Activated effector memory CD4-positive, alpha-beta T cell treated with anti-CD3 and anti-CD28 coated beads, Interleukin-2, amount 50 U/mL, for 16 hours (primary cell): ENCODE measurements at regions not wholly inside any gene's neighbourhood (a gene's known extent, or its start where the extent isn't known, plus 50 kb on each side); places are given as distances from the start of the nearest gene placed in this dataset.

Source experiments
- DNase-seq: peaks from one replicate; pipeline ENCODE4 v3.0.0-alpha.2; 2020

DNA sequence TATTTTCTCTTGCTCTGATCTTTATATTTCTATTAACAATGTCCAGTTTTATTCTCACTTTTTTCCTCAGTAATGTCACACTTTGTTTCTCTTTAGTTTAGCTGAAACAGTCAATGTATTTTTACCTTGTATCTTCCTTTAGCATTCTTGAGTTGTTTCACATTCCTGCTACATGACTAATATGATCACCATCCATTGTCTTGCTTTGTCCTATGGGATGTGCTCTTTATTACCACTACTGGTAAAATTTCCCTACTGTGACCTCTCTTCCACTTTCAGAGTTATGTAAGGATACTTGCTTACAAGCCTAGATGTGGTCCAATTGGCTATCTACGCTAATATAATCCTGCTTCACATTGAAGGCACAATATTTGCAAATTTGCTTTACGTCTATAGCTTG lies 457.9 kb downstream of the PIK3C3 start:
- no peak for DNase-seq

DNA sequence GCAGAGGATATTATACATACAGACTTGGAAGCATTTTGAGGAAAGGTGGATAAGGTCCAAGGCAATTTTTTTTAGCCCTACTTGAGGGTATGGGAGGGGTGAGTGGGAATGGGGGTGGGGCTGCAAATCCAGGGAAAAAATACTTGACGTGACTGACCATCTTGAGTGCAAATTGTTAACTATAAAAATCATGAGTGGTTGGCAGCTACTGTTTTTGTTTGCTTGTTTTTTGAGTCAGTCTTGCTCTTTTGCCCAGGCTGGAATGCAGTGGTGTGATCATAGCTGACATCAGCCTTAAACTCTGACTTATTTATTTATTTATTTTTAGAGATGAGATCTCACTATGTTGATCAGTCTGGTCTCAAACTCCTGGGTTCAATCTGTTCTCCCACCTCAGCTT lies 458.8 kb downstream of the PIK3C3 start:
- DNase-seq: no peak

DNA sequence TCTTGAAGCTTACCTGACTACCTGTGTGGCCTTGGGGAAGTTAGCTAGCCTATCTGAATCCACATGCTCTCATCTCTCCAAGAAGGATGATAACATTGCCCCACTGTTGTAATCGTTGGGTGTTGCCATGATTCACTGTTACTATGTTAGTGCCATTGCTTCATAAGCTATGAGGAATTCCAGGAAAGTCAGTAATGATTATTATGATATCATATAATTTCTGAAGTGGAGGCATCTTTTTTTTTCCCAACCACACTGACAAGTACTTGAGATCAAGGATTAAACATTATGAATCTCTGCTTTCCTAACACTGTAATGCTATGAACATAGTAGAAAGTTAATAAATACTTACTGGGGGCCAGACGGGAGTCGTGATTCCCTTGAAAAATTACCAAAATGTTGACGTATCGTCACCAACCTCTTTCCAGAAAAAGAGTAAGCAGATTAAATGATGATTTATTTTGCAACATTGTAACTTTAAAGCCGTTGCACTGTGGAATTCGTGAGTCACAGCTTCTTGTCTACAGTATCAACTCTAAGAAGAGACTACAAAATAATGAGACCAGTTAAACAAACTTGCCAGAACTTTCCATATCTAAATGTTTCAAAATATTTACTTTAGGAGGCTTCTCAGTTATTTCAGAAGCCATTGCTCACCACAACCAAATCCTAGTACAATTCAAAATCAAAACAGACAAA lies 459.9 kb downstream of the PIK3C3 start:
- DNase-seq: no peak

DNA sequence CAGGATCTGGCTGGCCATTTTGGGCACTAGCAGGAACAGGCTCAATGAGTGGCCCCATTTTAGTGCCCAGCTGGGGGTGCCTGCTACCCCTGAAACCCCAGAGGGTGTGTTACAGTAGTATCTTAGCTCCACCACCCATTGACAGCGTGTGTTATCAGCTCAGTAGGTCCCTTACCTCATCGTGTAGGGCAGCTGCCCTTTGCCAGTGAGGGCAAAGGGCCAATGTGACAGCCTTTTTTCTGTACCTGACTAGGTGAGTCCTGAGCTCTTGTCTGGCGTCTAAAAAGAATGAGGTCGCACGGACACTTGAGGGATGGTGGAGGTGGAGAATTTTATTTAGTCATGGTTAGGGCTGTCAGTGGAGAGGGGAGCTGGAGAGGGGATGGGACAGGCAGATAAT lies 462.2 kb downstream of the PIK3C3 start:
- no peak for DNase-seq

DNA sequence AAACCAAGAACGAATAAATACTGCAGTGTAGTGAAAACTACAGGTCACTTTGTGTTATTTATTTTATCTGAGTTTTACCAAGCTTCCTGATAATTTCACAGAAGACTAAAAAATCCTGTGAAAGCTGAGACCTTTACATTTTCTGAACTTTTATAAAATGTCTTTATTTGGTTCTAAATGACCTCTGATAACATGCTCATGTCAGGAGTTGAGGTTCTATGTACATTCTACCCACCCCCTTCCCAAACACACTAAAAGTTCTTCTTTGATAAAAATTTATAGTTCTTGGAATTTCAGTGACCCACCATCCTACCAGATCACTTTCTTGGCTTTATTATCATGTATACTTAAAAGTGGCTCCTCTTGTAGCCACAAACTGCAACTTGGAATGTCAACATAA lies 463.1 kb downstream of the PIK3C3 start:
- no peak for DNase-seq

DNA sequence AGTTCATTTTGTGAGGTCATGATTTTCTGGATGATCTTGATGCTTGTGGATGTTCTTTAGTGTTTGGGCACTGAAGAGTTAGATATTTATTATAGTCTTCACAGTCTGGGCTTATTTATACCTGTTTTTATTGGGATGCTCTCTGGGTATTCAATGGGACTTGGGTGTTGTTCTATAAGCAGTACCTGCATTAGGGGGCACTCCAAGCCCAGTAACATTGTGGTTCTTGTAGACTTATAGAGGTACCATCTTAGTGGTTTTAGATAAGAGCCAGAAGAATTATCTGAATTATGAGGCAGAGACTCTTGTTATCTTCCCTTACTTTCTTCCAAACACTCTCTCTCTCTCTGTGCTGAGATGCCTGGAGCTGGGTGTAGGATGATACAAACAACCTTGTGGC lies 470.0 kb downstream of the PIK3C3 start:
- DNase-seq: no peak

DNA sequence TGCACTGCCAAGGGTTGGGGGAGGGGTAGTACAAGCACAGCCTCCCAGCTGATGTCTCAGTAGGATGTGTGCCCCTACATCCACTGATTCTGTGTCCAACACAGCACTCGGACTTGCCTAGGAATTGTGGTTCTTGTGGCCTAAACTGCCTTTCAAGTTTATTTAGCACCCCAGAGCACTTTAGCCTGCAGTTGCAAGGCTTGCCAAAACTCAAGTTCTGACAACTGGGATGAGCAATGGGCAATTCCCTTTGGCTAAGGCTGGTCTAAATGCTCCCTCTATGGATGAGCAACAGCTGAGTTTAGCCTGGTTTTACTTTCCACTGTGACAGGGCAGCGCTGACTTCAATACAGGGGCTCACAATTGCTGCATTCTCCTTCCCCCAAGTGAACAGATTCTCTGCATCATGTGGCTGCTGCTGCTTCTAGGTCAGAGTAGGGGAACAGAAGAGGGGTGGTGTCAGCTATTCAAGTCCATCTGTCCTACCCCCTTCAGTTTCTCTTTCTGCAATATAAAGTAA lies 471.5 kb downstream of the PIK3C3 start:
- no peak for DNase-seq

DNA sequence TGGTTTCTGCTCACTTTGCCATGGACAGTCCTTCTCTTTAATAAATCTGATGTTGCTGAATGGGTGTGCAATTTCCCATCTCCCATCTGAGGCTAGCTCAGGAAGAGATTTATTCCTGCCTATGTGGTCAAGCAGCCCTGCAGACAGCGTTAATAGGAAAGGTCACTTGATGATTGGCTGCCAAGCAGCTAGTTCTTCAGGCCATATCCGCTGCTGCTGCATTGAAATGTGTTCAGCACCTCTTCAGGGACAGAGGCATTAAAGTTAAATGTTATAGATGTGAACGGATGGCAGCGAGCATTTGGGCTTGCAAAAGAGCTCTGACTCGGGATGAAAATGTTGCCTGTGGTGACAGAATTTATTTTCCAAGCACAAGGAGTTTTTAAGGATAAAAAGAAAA lies 474.2 kb downstream of the PIK3C3 start:
- DNase-seq: no peak

DNA sequence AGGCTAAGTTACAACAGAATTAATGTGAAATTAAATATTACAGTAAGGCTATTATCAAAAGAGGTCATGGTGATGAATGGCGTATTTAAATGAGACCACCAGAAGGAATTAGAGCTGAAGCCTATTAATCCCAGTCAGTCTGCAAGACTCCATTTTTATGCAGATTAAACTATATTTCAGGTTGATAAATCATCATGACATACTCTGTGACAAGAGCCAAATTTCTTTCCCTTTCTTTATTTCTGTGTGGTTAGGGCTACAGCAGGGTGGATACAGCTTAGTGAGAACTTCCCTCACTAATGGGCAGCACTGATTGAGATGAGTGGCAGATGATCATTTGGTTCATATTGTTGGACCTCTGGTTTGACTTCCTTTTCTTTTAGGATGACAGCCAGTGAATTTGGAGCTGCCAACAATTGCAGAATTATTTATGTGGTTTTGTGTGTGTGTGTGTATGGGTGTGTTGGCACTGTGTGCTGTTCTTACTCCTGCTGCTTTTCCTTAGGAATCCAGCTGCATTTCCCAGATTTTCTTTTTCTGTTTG lies 481.3 kb downstream of the PIK3C3 start:
- no peak for DNase-seq

DNA sequence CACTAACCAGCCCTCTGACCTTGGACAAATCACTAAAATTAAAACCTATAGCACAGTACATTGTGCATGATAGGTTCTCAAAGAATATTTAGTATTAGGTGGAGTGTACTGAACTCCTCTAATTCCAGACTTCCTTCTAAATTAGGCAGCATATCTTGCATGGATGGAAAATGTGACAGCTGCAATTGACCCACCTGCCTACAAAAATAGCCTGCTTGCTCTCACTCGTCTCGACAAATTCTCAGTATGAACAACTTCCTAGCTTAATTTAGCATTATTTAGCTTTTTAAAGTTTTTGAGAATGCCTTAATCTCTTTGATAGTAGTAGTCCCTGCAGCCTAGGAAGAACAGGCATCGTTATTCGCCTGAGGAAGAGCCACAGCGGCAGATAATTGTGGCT lies 482.0 kb downstream of the PIK3C3 start:
- no peak for DNase-seq

DNA sequence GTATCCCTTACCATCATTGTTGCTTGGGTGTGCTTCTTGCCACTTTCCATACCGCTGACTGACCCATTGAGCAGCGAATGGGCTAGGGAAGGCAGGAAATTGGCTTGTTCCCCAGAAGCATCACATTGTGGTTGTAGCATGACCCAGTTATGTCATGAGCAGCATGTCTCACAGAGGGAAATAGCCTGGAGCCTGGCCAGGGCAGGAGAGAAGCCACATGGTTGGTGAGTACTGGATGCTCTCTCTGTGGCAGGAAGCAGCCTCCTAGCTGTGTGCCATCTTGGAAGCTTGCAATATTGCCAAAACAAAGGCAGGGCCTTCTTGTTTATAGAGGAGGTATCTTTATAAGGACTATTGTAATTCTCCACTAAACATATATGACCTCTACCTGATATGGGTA lies 482.6 kb downstream of the PIK3C3 start:
- no peak for DNase-seq

DNA sequence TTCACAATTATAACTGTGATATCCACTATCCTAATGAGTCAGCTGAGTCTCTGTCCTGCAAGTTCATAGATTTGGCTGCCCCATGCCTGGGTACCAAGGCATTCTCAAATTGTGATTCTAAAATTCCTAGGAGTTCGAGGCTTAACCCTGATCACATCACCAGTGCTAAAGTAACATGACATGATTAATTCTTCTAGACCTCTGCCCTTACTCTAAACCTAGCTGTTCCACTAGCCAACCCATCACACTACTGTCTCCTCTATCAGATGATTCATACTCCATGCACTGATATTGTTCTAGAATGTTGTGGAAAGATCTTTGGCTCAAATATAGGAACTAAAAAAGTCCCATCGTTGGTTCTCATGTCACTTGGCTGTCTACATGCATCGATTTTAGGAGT lies 487.6 kb downstream of the PIK3C3 start:
- DNase-seq: no peak

DNA sequence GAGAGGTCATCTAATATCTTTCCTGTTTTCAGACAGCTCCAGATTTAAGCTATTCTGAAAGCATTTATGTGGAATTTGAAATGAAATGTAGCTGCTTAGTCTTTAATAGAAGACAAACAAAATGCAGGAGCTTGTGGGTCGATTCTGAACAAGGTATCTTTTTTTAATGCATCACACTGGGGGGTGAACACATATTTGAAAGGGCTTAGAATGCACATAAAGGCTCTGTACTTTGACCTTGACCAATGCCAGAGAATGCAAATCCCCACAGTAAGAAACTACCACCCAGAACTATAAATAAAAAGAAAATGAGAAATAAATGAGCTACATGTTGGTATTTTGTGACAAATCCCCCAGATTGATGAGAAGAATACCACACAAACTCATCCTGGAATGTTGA lies 489.3 kb downstream of the PIK3C3 start:
- no peak for DNase-seq

DNA sequence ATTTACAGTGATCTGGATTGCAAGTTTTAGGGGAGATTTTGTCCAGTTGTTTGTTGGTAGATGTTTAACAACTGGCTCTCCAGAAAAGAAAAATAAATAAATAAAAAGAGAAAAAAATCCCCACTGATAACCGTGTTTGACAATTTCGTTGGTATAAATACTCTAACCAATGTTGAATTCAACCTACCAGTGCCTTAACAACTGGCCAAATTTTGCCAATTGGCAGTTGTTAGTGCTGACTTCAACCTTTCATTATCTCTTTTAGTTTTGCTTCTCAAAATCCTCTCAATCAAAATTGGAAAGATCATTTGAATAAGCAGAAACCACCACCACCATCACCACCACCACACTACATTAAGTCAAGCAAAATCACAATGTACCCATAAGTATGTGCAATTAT lies 490.3 kb downstream of the PIK3C3 start:
- no peak for DNase-seq

DNA sequence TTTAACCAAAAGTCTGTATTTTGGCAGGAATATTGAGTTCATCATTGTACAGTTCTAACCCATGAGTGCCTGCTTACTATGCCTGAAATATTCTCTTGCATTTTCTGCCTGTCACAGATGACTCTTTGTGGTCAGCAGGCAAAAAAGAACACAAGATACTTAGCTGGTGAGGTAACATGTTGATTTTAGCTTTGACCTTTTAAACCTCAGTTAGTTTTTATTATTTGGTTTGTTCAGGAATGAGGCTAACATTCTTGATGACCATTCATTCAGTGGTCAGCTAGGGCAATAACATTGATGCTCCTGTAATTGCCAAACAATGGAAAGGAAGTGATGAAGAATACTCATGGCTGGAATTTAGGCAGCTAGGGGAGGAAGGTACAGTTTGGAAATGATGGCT lies 491.2 kb downstream of the PIK3C3 start:
- no peak for DNase-seq

DNA sequence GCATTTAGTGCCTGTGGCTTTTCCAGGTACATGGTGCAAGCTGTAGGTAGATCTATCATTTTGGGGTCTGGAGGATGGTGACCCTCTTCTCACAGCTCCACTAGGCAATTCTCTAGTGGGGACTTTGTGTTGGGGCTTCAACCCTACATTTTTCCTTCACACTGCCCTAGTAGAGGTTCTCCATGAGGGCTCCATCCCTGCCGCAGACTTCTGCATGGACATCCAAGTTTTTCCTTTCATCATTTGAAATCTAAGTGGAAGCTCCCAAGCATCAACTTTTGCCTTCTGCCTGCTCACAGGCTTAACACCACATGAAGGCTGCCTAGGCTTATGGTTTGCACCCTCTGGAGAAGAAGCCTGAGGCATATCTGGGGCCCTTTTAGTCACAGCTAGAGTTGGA lies 492.7 kb downstream of the PIK3C3 start:
- DNase-seq: no peak

DNA sequence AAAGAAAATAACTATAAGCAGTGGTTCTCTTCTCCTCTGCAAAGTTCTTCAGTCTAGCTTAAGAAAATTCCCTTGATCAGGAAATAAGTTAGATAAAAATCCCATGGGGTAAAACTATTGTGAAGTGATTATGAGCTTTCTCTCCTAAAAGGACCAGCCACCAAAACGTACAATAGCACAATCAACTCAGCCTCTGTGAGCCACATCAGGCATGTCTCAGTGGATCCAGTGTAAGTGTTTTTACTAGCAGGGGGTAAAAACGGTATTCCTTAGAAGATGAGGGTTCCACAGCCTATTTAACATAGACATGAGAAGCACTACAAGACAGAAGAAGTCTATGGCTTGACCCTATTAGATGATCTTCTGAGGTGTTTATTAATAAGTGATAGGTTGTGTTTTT lies 503.2 kb downstream of the PIK3C3 start:
- no peak for DNase-seq

DNA sequence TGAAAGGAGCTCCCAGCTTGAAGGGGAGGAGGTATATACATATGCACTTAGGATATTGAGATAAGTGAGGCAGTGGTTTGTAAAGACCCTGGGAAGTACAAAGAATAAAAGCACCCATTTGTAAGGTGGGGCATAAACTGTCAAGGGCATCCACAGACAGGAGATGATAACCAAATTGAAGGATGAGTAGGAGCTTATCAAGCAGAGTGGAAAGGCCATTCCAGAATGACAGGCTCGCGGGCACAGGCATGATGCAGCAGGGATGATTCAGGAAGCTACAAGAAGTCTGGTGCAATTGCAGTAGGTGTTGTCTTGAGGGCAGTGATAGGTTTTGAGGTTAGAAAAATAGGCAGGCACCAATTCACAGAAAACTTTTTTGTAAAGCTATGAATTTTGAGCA lies 504.8 kb downstream of the PIK3C3 start:
- DNase-seq: no peak

DNA sequence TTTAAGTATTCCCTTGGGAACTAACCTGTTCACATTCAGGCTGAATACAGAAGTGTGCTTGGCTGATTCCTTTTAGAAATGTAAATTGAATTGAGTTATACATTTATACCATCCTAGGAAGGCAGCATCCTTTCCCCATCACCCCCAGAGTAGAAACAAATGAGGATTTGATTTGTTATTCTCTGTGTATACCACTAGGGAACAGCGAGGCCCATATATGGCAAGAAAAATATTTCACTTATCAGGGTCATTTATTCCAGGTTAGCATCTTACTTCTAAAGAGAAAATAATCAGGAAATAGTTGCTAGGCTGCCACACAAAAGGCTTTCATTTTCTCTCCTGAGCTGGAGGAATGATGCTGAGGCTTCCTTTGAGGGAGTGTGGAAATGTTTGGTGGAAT lies 516.9 kb downstream of the PIK3C3 start:
- no peak for DNase-seq

DNA sequence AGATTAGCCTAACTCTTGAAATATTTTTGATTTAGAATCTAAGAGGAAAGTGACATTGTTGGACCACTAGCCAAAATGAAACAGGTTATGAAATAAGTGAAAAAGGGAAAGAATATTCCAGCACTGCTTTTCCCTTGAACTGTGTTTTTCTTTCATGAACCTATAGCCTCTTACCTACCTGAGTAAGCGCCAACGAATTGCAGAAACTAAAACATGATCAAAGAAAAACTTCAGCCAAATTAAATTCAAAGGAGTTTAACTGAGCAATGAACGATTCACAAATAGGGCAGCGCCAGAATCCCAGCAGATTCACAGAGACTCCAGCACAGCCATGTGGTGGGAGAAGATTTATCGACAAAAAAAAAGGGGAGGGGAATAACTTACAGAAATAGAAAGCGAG lies 518.6 kb downstream of the PIK3C3 start:
- DNase-seq: no peak

DNA sequence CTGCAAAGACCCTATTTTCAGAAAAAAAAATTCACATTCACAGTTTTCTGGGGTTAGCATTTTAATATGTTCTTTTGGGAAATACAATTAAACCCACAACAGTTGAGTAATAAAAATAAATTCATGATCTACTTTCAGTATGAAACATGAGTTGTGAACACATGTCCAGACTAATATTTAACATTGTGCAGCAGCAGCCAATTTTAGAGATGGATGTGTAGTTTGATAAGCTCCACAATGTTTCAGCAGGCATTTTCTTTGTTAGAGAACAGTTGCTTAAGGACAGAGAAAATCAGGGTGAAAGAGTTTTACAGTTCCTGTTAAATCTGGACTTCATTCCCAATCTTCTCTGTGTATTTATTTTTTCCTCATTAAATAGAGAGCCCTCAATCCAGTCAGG lies 519.5 kb downstream of the PIK3C3 start:
- DNase-seq: no peak

DNA sequence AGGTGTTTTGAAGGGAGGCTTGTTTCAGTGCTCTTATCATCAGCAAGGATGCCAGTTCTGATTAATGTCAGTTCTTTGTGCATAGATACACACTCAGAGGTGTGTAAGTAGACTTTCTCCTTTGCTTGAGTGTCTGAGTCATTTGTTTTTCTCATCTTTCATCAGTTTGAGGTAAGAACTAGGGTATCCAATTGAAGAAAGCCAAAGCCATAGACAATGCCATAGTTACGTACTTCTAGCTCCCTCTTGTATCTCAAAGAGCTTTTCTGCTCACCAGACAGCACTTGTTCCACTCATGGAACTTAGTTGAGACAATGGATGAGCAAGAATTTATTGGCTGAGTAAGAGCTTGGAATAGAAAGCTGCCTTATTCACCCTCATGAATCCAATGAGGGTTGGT lies 520.1 kb downstream of the PIK3C3 start:
- DNase-seq: no peak

DNA sequence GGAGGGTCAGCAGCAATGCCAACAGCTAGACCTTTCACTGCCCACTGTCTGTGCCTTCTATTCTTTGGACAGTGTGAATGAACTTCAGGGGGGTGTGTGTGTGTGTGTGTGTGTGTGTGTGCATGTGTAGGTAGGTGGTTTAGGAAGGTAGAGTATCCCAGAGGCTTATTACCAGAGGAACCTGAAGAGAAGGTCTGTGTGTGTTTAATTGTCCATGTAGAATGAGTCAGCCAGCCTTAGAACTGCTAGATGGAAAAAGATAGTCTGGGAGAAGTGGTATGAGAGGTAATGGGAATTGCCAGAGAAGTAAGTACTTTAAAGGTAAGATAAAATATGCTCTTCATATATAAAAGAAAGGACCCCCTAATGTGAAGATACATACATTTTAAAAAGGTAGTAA lies 522.2 kb downstream of the PIK3C3 start:
- DNase-seq: no peak

DNA sequence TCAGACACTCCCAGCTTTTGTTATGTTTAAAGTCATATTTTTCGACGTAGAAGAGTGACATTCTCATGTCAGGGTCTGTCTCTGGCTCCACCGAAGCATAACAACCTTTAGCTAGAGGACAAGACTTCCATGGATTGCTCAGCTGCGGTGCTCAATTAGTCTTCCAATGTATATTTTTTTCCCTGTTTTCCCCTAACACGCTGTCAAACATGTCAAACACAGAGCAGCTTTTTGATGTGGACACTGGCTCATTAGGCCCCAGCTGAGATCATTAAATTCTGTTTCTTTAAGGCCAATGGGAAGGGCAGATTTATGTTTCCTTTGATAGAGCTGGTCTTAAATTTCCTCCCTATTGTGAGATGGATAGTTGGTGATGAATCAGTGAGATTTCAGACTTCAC lies 525.4 kb downstream of the PIK3C3 start:
- DNase-seq: no peak

DNA sequence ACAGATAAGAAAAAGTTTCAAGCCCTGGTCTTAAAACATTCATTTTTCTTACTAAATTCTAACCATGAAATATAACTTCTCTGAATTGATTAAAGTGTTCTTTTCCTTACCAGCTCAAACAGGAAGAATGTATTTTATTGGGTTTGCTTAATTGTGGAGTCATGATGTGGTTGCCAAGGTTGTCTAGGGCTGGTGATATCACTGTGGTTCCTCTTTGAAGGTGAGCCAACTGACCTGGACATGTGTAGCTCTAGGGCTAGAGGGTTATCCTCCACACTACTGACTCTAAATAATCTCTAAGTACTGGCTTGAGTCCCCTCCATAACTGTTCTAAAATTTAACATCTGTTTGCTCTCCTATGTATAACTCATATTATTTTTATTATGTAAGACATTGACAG lies 529.6 kb downstream of the PIK3C3 start:
- no peak for DNase-seq
